KMS-11 (cell line): ENCODE measurements at regions not wholly inside any gene's neighbourhood (a gene's known extent, or its start where the extent isn't known, plus 50 kb on each side); places are given as distances from the start of the nearest gene placed in this dataset.

Source experiments
- H2AFZ ChIP-seq: fragments of 200-600 bp; sonication (generic); 2 replicates; pipeline ENCODE4 v1.6.1; 2016; ENCODE audit warnings: antibody characterized with exemption, mixed run types, low read depth
- H3K27ac ChIP-seq: fragments of 200-600 bp; sonication (generic); 2 replicates; pipeline ENCODE4 v1.6.1; 2016; ENCODE audit warnings: mild to moderate bottlenecking, mixed run types
- H3K27me3 ChIP-seq: fragments of 200-600 bp; sonication (generic); 2 replicates; pipeline ENCODE4 v1.6.1; 2017; ENCODE audit warnings: mild to moderate bottlenecking, low read depth, mixed run types, moderate library complexity; ENCODE audit not compliant: insufficient read depth
- H3K36me3 ChIP-seq: fragments of 200-600 bp; sonication (generic); 2 replicates; pipeline ENCODE4 v1.6.1; 2017; ENCODE audit warnings: mild to moderate bottlenecking, mixed run types; ENCODE audit not compliant: insufficient read depth
- H3K4me1 ChIP-seq: fragments of 200-600 bp; sonication (generic); 2 replicates; pipeline ENCODE4 v1.6.1; 2016; ENCODE audit warnings: mild to moderate bottlenecking, low read depth, mixed run types; ENCODE audit not compliant: poor library complexity, severe bottlenecking
- H3K4me2 ChIP-seq: fragments of 200-600 bp; sonication (generic); 2 replicates; pipeline ENCODE4 v1.7.0; 2016; ENCODE audit warnings: mild to moderate bottlenecking, mixed run types
- H3K4me3 ChIP-seq: fragments of 200-600 bp; sonication (generic); IDR thresholded peaks from 2 replicates; pipeline ENCODE4 v1.6.1; 2017; ENCODE audit warnings: low read depth, low read length, mixed read lengths; ENCODE audit not compliant: insufficient read depth
- H3K79me2 ChIP-seq: fragments of 200-600 bp; sonication (generic); 2 replicates; pipeline ENCODE4 v1.6.1; 2016; ENCODE audit warnings: low read depth, mixed run types; ENCODE audit not compliant: insufficient read depth
- H3K9ac ChIP-seq: fragments of 200-600 bp; sonication (generic); 2 replicates; pipeline ENCODE4 v1.6.1; 2016; ENCODE audit warnings: mild to moderate bottlenecking, mixed run types
- H4K20me1 ChIP-seq: fragments of 200-600 bp; sonication (generic); 2 replicates; pipeline ENCODE4 v1.6.1; 2016; ENCODE audit warnings: mild to moderate bottlenecking, mixed run types; ENCODE audit not compliant: insufficient read depth
- TF ChIP-seq, protein P1 (sequence below): fragments of 200-600 bp; sonication (generic); conservative IDR thresholded peaks from 2 replicates; pipeline ENCODE4 v1.6.1; 2017; ENCODE audit warnings: low read depth, mild to moderate bottlenecking, antibody characterized with exemption, low read length, moderate library complexity, mixed read lengths

DNA sequence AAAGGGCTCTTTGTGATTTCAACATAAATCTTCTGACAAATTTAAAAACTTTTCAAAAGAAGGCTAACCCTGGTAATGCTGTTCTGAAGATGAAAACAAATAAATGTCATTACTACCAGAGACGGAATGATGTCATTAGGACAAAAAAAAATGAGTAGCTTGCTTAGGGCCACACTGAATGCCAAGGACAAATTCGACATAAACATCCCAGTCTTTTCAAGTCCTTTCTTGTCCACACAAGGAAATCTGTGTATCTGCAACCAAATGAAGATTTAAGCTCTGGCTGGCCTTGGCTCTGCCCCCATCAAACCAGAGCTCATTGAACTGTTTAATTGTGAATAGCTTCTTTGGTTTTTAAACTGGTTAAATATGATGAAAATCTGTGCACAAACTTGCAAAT is 592.7 kb downstream of the TLE1 start:
- Histone ChIP-seq H3K36me3 (no peaks in the 10 kb centered on the region; the same call in 1 of the 2 replicates), H3K4me2 (no peak overlapping the region), H2AFZ (no peak overlapping the region), H3K4me1 (no peaks in the 10 kb centered on the region), H3K27ac (no peak overlapping the region), H3K9ac (no peak overlapping the region), H3K79me2 (no peaks in the 10 kb centered on the region), H3K4me3 (no peak overlapping the region), H3K27me3 (no peaks in the 10 kb centered on the region), H4K20me1 (no peaks in the 10 kb centered on the region)
- TF ChIP-seq, protein P1, sequence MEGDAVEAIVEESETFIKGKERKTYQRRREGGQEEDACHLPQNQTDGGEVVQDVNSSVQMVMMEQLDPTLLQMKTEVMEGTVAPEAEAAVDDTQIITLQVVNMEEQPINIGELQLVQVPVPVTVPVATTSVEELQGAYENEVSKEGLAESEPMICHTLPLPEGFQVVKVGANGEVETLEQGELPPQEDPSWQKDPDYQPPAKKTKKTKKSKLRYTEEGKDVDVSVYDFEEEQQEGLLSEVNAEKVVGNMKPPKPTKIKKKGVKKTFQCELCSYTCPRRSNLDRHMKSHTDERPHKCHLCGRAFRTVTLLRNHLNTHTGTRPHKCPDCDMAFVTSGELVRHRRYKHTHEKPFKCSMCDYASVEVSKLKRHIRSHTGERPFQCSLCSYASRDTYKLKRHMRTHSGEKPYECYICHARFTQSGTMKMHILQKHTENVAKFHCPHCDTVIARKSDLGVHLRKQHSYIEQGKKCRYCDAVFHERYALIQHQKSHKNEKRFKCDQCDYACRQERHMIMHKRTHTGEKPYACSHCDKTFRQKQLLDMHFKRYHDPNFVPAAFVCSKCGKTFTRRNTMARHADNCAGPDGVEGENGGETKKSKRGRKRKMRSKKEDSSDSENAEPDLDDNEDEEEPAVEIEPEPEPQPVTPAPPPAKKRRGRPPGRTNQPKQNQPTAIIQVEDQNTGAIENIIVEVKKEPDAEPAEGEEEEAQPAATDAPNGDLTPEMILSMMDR = no peak

DNA sequence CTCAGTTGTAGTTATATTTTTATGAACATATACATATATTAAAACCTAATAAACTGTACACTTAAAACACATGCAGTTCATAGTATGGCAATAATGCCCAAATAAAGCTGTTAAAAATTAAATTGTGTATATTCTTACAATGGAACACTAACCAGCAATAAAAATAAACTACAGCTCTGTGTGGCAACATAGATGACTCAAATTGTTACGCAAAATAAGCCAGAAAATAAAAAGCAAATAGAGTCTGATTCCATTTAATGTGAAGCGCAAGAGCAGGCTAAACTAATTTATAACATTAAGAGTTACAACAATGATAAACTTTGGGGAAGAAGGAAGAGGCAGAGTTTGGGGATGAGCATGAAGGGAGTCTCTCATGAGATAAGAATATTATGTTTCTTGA is 597.3 kb downstream of the TLE1 start:
- Histone ChIP-seq H3K27me3 (no peaks in the 10 kb centered on the region), H3K4me1 (no peaks in the 10 kb centered on the region), H4K20me1 (no peaks in the 10 kb centered on the region), H3K36me3 (no peaks in the 10 kb centered on the region), H3K4me3 (no peak overlapping the region), H3K4me2 (no peak overlapping the region), H3K79me2 (no peaks in the 10 kb centered on the region), H3K9ac (no peak overlapping the region), H3K27ac (no peak overlapping the region), H2AFZ (no peak overlapping the region)
- TF ChIP-seq, protein P1 = no peak

DNA sequence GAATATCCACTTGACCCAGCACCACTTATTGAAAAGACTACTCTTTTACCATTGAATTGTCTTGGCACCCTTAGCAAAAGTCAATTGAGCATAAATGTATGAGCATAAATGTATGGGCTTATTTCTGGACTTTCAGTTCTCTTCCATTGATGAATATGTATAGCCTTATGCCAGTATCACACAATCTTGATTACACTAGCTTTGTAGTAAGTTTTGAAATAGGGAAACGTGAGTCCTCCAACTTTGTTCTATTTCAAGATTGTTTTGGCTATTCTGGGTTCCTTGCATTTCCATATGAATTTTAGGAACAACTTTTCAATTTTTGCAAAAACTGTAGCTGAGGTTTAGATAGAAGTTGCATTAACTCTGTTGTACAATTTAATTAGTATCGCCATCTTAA is 601.0 kb downstream of the TLE1 start:
- Histone ChIP-seq H2AFZ (no peak overlapping the region), H3K27ac (no peak overlapping the region), H3K79me2 (no peaks in the 10 kb centered on the region), H4K20me1 (no peaks in the 10 kb centered on the region), H3K36me3 (no peaks in the 10 kb centered on the region), H3K27me3 (no peaks in the 10 kb centered on the region), H3K4me1 (peaks cover 12% of the 10 kb centered on the region), H3K4me3 (no peak overlapping the region), H3K4me2 (no peak overlapping the region), H3K9ac (no peak overlapping the region)
- TF ChIP-seq, protein P1 = no peak

- Histone ChIP-seq H3K27ac (no peak overlapping the region), H3K4me1 (peaks cover 12% of the 10 kb centered on the region), H3K4me2 (no peak overlapping the region), H3K27me3 (no peaks in the 10 kb centered on the region), H3K9ac (no peak overlapping the region), H4K20me1 (no peaks in the 10 kb centered on the region), H3K79me2 (no peaks in the 10 kb centered on the region), H2AFZ (no peak overlapping the region), H3K36me3 (no peaks in the 10 kb centered on the region), H3K4me3 (no peak overlapping the region)
- TF ChIP-seq, protein P1 = no peak
Observed at GRCh38 chr9:81086416-81086815, 602.9 kb downstream of the TLE1 start.
